Thoracic aorta (tissue), 2 donors: ENCODE measurements at regions not wholly inside any gene's neighbourhood (a gene's known extent, or its start where the extent isn't known, plus 50 kb on each side); places are given as distances from the start of the nearest gene placed in this dataset.

Experiments used
- ATAC-seq: fragments of 150-250 bp; one replicate; pipeline ENCODE4 v1.8.0; 2017; ENCODE audit warnings: low read depth; ENCODE audit not compliant: insufficient number of reproducible peaks, low FRiP score
- DNase-seq: peaks from one replicate; pipeline ENCODE4 v3.0.0-alpha.2; 2020; ENCODE audit warnings: low spot score
- H3K27ac ChIP-seq, 2 donors: fragments of 200-600 bp; sonication (generic); 1 replicate in 1 of 2; 2 replicates in 1 of 2; pipeline ENCODE4 v1.5.1; 2016; ENCODE audit warnings: mild to moderate bottlenecking in 2 of 2, moderate library complexity in 2 of 2
- H3K27me3 ChIP-seq: fragments of 200-600 bp; sonication (generic); replicated peaks from 2 replicates; pipeline ENCODE4 v1.6.0; 2016; ENCODE audit warnings: mild to moderate bottlenecking; ENCODE audit not compliant: insufficient read depth
- H3K36me3 ChIP-seq: fragments of 200-600 bp; sonication (generic); one replicate; pipeline ENCODE4 v1.5.1; 2016
- H3K4me1 ChIP-seq, 2 donors: fragments of 200-600 bp; sonication (generic); 1 replicate in 1 of 2; 2 replicates in 1 of 2; pipeline versions ENCODE4 v1.5.1 to v1.6.0; 2016; ENCODE audit warnings: low read depth in 2 of 2, mild to moderate bottlenecking in 1 of 2; ENCODE audit not compliant: control insufficient read depth in 1 of 2
- H3K4me3 ChIP-seq: fragments of 200-600 bp; sonication (generic); 2 replicates; pipeline ENCODE4 v1.5.1; 2016; ENCODE audit warnings: mild to moderate bottlenecking
- H3K9me3 ChIP-seq: fragments of 200-600 bp; sonication (generic); 2 replicates; pipeline ENCODE4 v1.5.1; 2016
- TF ChIP-seq, protein P1 (sequence below): fragments of 200-600 bp; sonication (generic); IDR thresholded peaks from one replicate; pipeline ENCODE4 v1.5.1; 2019; ENCODE audit warnings: antibody characterized with exemption

DNA sequence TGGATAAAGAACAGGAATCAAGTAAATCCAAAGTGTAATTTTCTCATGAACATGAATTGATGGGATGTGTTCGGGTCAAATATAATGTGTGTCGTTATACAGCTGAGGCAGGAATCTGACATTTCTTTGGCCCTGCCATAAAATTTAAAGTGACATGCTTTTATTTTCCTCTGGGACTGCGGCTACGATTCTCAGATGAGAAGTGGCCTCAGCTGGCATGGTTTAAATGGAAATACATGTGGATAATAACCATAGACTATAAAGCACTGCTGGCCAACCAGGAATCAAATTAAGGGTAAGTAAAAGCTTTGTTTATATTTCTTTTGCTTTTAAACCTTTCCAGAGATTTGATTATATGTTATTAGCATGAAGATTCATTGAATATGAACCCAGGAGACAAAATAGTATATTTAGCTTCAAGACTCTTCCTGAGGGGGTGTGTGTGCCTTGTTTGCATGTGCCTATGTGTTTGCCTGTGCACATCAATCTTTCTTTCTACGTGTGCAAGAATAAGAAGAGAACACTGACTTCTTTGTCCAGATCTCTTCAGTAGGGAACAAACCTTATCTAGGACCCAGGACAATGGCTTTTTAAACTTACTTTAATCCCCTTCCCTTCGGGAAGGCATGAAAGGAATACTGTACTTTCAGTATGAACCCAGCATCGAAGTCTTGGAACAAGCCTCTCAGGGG, 629.0 kb upstream of the PFKP start:
- H3K36me3 ChIP-seq, result no peaks in the 10 kb centered on the region
- no peaks in the 10 kb centered on the region for H3K27me3 ChIP-seq
- ATAC-seq (no peak), DNase-seq (no peak)
- TF ChIP-seq, protein P1, sequence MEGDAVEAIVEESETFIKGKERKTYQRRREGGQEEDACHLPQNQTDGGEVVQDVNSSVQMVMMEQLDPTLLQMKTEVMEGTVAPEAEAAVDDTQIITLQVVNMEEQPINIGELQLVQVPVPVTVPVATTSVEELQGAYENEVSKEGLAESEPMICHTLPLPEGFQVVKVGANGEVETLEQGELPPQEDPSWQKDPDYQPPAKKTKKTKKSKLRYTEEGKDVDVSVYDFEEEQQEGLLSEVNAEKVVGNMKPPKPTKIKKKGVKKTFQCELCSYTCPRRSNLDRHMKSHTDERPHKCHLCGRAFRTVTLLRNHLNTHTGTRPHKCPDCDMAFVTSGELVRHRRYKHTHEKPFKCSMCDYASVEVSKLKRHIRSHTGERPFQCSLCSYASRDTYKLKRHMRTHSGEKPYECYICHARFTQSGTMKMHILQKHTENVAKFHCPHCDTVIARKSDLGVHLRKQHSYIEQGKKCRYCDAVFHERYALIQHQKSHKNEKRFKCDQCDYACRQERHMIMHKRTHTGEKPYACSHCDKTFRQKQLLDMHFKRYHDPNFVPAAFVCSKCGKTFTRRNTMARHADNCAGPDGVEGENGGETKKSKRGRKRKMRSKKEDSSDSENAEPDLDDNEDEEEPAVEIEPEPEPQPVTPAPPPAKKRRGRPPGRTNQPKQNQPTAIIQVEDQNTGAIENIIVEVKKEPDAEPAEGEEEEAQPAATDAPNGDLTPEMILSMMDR, result no peak
- H3K27ac ChIP-seq, result no peak overlapping the region
- H3K4me1 ChIP-seq, result no peaks in the 10 kb centered on the region
- no peak overlapping the region for H3K4me3 ChIP-seq
- no peaks in the 10 kb centered on the region for H3K9me3 ChIP-seq

DNA sequence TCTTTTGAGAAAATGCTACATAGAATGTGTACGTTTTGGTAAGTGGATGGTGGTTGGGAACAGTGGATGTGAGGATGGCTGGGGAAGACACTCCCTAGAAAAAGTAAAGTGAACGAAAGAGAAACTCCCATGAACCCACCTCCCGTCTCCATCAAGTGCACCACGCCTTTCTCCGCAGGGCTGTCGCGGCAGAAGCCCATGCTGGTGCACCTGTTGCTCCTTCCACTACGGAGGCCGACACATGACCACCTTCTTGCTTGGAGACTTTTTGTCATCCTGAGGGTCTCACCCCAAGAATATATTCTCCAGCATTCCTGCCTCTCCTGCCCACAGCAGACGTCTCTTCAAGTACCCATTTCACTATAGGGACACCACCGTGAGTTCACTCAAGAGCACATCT, 630.4 kb upstream of the PFKP start:
- DNase-seq, result no peak
- Histone ChIP-seq H3K4me3 (no peak overlapping the region), H3K4me1 (no peaks in the 10 kb centered on the region), H3K36me3 (no peaks in the 10 kb centered on the region), H3K27ac (no peak overlapping the region), H3K27me3 (no peaks in the 10 kb centered on the region), H3K9me3 (no peaks in the 10 kb centered on the region)
- no peak for ATAC-seq
- TF ChIP-seq, protein P1, result no peak

DNA sequence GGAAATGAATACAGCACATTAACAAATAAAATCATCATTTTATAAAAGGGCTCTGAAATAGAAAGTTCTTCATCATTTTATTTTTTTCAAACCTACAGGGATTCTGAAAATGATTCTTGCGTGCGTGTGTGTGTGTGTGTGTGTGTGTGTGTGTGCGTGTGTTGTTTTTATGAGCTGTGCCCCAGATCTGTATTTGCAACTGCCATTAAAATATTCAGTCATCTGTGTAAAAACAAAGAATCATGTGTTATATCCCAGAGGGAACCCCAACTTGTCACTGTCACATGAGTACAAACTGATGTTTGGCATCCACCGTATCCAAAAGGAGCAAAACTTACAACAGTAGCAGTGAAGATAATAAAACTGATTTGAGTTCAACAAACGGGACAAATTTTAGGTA, 635.4 kb upstream of the PFKP start:
- Histone ChIP-seq H3K4me1 (no peaks in the 10 kb centered on the region), H3K9me3 (no peaks in the 10 kb centered on the region), H3K4me3 (no peak overlapping the region), H3K36me3 (no peaks in the 10 kb centered on the region), H3K27ac (no peak overlapping the region), H3K27me3 (no peaks in the 10 kb centered on the region)
- ATAC-seq, result no peak
- no peak for DNase-seq
- TF ChIP-seq, protein P1, result no peak

DNA sequence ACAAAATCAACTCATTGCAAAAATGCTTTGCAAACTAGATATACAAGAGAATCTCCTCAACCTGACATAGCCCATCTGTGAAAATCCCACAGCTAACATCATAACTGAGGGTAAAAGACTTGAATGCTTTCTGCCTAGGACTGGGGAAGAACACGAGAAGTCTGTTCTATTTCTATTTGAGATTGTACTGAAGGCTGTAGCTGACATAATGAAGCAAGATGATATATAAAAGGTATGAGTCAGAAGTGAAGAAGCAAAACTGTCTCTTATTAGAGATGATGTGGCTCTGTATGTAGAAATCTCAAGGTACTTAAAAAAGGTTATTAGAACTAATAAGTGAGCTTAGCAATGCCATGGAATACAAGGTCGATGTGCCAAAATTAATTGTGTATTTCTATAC, 639.9 kb upstream of the PFKP start:
- Histone ChIP-seq H3K27me3 (no peaks in the 10 kb centered on the region), H3K36me3 (no peaks in the 10 kb centered on the region), H3K4me3 (no peak overlapping the region), H3K4me1 (no peaks in the 10 kb centered on the region), H3K27ac (no peak overlapping the region), H3K9me3 (no peaks in the 10 kb centered on the region)
- DNase-seq (no peak), ATAC-seq (no peak)
- TF ChIP-seq, protein P1, result no peak

- no peaks in the 10 kb centered on the region for H3K9me3 ChIP-seq
- no peak overlapping the region for H3K4me3 ChIP-seq
- DNase-seq, result no peak
- H3K36me3 ChIP-seq, result no peaks in the 10 kb centered on the region
- H3K4me1 ChIP-seq, result no peaks in the 10 kb centered on the region
- H3K27me3 ChIP-seq, result no peaks in the 10 kb centered on the region
- no peak for ATAC-seq
- no peak overlapping the region for H3K27ac ChIP-seq
- TF ChIP-seq, protein P1, result no peak
These were observed 642.0 kb upstream of the PFKP start for GRCh38 chr10:2425320-2425719.
